ENCODE measurements at regions not wholly inside any gene's neighbourhood (a gene's known extent, or its start where the extent isn't known, plus 50 kb on each side); places are given as distances from the start of the nearest gene placed in this dataset.

DNA sequence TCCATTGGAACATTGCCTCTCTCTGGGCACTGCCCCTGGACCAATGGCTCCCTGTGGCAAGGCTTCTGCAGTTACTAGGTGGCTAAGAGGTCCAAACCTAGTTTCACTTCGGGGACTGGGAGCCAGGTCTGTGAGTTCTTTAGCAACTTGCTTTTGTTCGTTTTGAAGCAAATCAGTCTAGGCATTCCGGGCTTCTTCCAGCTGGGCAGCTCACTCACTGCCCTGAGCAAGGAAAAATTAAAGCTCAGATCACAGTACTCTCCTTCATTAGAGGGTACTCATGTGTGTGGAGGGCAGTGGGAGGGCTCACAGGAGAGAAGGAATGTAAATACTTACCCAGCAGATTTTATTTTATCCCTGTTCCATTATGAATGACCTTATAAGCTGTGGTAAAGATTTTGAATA is 80.3 kb downstream of the SPP2 start:
- 51 to 58% methylated on average over 3 of the region's 3 CpGs for WGBS, 2 donors
- no peaks in the 10 kb centered on the region for H3K27me3 ChIP-seq
- H3K4me1 ChIP-seq: peaks cover 3% of the 10 kb centered on the region
- DNase-seq: no peak
- no peak for TF ChIP-seq POLR2A (IDR thresholded peaks at IDR 0.05)
- TF ChIP-seq CTCF (IDR thresholded peaks at IDR 0.05): no peak
- no peak for ATAC-seq
- H3K9me3 ChIP-seq: no peaks in the 10 kb centered on the region
- H3K36me3 ChIP-seq (replicated peaks in 1 of 2; ENCODE audit: insufficient read depth in 1 of 2, low read depth in 2 of 2): no peaks in the 10 kb centered on the region
- intact Hi-C loops (cut with DNase I): loop anchor here (10.0 kb wide), 1 partner anchor 414 kb away; no protein-coding TSS in a partner anchor
- H3K4me3 ChIP-seq: no peak overlapping the region
- H3K27ac ChIP-seq: no peak overlapping the region

DNA sequence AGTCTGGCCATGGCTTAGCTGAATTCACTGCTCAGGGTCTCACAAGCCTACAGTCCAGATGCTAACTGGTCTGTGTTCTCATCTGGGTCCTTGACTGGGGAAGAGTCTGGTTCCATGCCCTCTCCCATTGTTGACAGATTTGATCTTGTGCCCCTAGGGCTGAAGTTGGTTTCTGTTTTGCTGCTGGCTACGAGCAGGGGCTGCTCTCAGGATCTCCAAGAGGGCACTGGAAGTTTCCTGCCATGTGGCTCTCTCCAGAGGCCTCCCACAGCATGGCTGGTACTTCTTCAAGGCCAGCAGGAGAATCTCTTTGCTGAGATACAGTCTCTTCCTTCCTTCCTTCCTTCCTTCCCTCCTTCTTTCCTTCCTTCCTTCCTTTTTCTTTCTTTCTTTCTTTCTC is 78.1 kb downstream of the SPP2 start:
- H3K27ac ChIP-seq: no peak overlapping the region
- no peaks in the 10 kb centered on the region for H3K36me3 ChIP-seq (replicated peaks in 1 of 2; ENCODE audit: insufficient read depth in 1 of 2, low read depth in 2 of 2)
- no peak for ATAC-seq
- no peak for TF ChIP-seq POLR2A (IDR thresholded peaks at IDR 0.05)
- TF ChIP-seq CTCF (IDR thresholded peaks at IDR 0.05): no peak
- H3K4me3 ChIP-seq: no peak overlapping the region
- WGBS, 2 donors: 67 to 87% methylated on average over 1 of the region's 1 CpG
- no peaks in the 10 kb centered on the region for H3K9me3 ChIP-seq
- no peaks in the 10 kb centered on the region for H3K27me3 ChIP-seq
- DNase-seq: no peak
- intact Hi-C loops (cut with DNase I): no loop called here
- H3K4me1 ChIP-seq: no peaks in the 10 kb centered on the region

All from body of pancreas (tissue), 4 donors.